ENCODE measurements at regions not wholly inside any gene's neighbourhood (a gene's known extent, or its start where the extent isn't known, plus 50 kb on each side); places are given as distances from the start of the nearest gene placed in this dataset.

GRCh38 chr12:34223640-34224039 is 201.3 kb downstream of the ALG10 start:
- TF ChIP-seq CTCF (IDR thresholded peaks at IDR 0.05) (no peak), POLR2A (IDR thresholded peaks at IDR 0.05) (no peak)

Data from body of pancreas (tissue), 4 donors.